HG03095 (cell line): ENCODE measurements at regions not wholly inside any gene's neighbourhood (a gene's known extent, or its start where the extent isn't known, plus 50 kb on each side); places are given as distances from the start of the nearest gene placed in this dataset.

Source experiments
- ATAC-seq: cut with Tn5 transposase; IDR thresholded peaks from one replicate; pipeline ENCODE4 v1.9.1; 2021; ENCODE audit warnings: moderate library complexity; ENCODE audit not compliant: unreplicated experiment

GRCh38 chr9:119043996-119044395, 325.2 kb downstream of the BRINP1 start:
- ATAC-seq: no peak

- no peak for ATAC-seq
Measured at GRCh38 chr9:119044806-119045205, 324.4 kb downstream of the BRINP1 start.

DNA sequence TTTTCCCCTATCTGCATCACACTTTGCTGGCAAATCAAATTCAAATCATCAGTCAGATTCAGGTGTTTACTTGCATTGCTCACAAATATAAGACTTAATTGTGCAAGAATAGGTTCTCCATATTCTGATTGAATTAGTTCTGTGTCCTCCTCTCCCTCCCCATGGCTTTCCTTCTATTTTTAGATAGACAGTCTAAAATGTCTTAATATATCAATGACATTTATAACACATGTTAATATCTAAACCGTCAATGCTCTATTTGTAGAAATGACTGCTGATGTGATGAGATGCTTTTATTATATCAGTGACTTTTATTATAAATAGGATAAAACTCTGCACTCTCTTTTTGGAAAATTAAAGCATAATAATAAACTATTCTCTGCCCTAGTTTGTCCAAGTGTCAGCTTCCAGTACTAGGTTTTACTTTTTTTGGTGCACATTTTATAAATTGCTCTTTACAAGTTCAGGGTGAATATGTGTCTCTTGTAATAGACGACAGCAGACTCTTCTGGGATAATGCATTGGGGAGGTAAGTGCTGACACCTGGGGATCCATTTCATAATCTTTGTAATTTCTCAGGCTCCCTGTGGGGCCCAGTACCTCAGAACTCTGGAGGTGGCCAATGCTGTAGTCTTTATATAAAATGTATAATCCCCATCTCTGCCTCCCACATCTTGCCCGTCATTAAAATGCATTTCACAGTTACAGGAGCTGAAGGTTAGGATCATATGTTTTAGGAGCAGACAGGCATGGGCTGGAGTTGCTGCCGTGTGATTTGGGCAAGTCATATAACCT, 321.5 kb downstream of the BRINP1 start:
- no peak for ATAC-seq

- no peak for ATAC-seq
Measured at GRCh38 chr9:119050281-119050680, 319.0 kb downstream of the BRINP1 start.

DNA sequence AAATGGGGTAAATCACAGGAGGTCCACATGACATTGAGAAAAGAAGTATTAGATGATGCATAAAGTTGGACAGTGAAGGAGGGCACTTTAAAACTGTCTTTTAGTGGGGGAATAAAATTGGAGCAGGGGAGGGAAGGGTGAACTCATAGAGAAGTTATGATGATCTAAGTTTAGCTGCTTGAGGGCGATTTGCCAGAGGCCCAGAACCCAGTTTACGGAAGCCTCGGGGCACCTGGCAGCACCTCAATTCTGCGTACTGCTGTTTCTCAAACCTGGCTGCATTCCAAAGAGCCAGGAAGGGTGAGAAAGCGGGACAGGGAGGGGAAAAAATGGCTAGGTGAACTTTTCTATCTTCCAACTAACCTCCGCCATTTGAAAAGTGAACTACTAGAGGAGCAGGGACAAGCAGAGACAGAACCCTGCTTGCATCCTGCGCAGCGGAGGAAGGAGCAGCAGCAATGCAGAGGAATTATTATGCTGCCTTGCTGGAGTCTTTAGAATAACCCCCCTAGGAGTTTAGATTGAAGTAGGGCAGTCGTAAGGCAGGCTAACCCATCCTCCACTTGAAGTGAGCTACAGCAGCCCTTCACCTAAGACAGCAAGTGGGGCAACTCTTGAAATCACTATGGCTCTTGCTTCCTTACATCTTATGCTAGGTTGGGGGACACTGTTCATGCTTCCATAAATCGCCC, 316.8 kb downstream of the BRINP1 start:
- no peak for ATAC-seq

DNA sequence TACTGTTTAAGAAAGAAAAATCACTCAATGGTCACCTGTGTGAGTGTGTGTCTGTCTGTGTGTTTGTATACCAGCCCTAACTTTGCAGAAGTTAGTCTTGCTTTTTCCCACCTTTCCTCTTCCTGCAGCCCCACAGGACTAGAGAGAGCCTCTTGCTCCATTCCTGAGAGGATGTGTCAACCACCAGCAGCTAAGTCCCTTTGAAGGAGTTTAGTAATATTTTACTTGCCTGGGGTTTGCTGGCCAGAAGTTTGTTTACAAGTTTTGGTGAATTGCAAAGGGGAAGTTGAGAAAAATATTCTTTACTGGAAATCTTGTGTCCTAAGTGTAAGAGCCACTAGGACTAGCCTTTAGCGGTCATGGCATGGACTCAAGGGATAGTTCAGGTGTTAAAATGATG, 316.2 kb downstream of the BRINP1 start:
- ATAC-seq: no peak

DNA sequence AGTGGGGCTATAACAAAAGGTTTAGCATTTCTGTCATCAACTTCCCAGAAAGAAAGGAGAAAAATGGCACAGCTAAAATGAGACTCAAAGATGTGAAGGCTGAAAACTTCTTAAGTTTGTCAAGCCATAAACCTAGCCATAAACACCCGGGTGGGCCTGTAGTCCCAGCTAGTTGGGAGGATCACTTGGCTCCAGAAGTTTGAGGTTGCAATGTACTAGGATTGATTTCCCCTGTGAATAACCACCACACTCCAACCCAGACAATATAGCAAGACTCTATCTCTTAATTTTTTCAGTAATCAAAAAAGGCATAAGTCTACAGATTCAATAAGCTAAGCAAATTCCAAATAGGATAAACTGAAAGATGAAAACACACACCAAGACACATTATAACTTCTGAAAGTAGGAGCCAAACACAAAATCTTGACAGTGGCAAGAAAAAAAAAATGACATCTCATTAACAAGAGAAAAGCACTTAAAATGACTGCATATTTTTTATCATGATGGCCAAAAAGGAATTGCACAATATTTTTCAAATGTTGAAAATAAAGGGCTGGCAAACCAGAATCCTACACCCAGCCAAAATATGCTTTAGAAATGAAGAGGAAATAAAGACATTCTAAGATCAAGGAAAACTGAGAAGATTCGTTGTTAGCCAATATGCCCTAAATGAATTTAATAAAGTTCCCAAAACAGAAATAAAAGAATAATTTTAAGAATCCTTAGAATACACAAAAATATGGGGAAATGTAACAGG, 308.4 kb downstream of the BRINP1 start:
- ATAC-seq: no peak

DNA sequence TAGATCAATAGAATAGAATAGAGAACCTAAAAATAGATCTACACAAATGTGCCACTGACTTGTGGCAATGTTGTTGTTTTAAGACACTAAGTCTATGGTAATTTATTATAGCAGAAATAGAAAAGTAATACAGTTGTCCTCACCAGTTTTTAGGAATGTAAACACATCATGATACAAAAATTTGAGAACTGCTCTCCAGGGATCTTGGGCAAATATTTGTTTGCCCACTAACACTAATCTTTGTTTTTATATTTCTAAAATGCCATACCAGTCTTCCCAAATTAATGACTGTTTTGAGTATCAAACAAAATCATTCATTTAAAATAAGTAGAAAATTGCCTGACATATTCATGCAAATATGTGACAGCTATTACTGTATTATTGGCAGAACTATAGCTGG, 297.6 kb downstream of the BRINP1 start:
- ATAC-seq: no peak

- ATAC-seq: no peak
Measured at GRCh38 chr9:119074017-119074416, 295.2 kb downstream of the BRINP1 start.

GRCh38 chr9:119078015-119078414, 291.2 kb downstream of the BRINP1 start:
- no peak for ATAC-seq

DNA sequence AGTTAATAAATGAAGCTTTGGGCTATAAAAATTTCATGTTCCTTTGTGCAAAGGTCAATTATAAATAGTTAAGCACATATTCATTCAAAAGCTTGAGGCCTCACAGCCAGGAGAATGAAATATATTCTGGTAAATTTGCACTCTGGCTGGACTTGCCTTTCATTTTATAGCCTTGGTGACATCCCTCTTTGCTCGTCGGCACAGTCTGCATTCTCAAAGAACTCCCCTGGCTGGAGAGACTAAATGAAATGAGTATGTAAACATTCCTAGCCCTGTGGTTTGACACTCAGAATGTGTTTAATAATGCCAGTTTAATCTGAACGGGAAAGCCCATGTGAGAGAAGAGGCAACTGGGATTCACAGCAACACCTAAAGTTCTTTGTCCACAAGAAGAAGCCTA, 285.6 kb downstream of the BRINP1 start:
- ATAC-seq: no peak

DNA sequence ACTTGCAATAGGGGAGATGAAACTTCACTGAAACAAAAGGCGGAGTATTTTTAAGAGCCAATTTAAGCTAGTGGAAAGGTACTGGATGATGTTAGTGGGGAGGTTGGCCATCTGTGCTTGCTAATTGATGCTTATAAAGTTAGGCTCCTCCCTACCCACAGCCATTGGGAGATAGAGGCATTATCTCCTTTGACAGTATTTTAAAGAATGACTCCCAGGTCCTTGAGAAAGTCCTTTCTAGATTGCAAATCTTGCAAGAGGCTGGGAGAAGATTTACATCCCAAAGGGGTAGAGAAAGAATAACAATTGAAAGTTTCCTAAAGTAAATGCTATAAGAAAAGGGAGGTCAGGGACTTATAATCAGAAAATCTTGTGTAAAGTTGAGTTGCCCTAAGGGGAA, 282.6 kb downstream of the BRINP1 start:
- no peak for ATAC-seq

- no peak for ATAC-seq
Measured at GRCh38 chr9:119088002-119088547, 281.2 kb downstream of the BRINP1 start.

- ATAC-seq: no peak
Measured at GRCh38 chr9:119091074-119091473, 278.2 kb downstream of the BRINP1 start.

DNA sequence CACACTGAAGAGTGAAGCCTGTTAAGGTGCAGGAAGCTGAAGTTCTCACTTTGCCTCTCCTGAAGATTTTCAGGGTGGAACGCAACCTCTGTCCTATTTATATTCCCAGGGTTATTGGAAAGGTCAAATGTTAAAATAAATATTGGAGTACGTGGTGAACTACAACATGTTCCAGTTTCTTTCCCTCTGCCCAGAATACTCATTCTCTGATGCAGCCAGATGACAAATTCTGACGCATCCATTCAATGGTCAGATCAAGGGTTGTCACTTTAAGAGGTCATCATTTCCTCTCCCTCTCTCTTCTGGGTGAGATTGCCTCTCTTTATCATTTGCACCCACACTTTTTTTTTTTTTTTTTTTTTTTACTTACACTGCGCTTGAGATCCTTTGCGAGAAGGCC, 277.1 kb downstream of the BRINP1 start:
- ATAC-seq: no peak

- ATAC-seq: no peak
Measured at GRCh38 chr9:119094086-119094485, 275.1 kb downstream of the BRINP1 start.

- peak; percentile 69 for ATAC-seq
Measured at GRCh38 chr9:119095072-119095471, 274.2 kb downstream of the BRINP1 start.

GRCh38 chr9:119101048-119101447, 268.2 kb downstream of the BRINP1 start:
- no peak for ATAC-seq

DNA sequence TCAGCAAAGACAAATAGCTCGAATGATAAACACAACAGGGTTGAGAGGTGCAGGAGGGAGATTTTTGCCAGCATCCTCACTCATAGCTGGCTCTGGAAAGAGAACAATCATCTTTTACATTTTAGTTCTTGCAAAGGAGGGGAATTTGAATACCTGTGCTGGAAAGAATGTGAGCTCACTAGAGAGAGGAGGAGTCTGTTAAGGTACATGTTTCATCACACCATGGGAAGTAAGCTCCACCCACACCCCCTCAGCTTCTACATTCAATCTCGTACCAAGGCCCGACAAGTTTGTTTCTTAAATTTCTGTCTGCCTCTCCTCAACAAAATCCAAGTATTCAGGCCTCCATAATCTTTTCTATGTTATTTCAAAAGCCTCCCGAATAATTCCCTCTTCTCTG, 254.6 kb downstream of the BRINP1 start:
- ATAC-seq: no peak
